A673 (cell line): ENCODE measurements at regions not wholly inside any gene's neighbourhood (a gene's known extent, or its start where the extent isn't known, plus 50 kb on each side); places are given as distances from the start of the nearest gene placed in this dataset.

Experiments used
- CTCF ChIP-seq: fragments of 300-800, 200-600 bp; sonication (generic); conservative IDR thresholded peaks from 2 replicates; pipeline ENCODE4 v1.5.1; 2017; ENCODE audit warnings: low read depth, mild to moderate bottlenecking, antibody characterized with exemption, low read length, moderate library complexity, mixed read lengths
- EZH2 ChIP-seq: fragments of 200-600 bp; sonication (generic); IDR thresholded peaks from 2 replicates; pipeline ENCODE4 v1.6.1; 2017; ENCODE audit warnings: borderline replicate concordance, low read depth, mild to moderate bottlenecking, mixed read lengths, antibody characterized with exemption, low read length; ENCODE audit not compliant: poor library complexity, severe bottlenecking

- TF ChIP-seq EZH2 = no peak
- no peak for TF ChIP-seq CTCF
Observed at GRCh38 chr7:52423251-52423650, 612.2 kb upstream of the POM121L12 start.
